Spleen (tissue), 7 donors: ENCODE measurements at regions not wholly inside any gene's neighbourhood (a gene's known extent, or its start where the extent isn't known, plus 50 kb on each side); places are given as distances from the start of the nearest gene placed in this dataset.

ENCODE experiments used
- POLR2A ChIP-seq, 3 donors: fragments of 450-650 bp; IDR thresholded peaks; one replicate each; pipeline ENCODE4 v1.5.1; 2017; ENCODE audit warnings: antibody characterized with exemption in 3 of 3, mild to moderate bottlenecking in 1 of 3
- POLR2AphosphoS5 ChIP-seq, 3 donors: sonication (generic); formaldehyde crosslinking; IDR thresholded peaks; one replicate each; pipeline ENCODE4 v1.5.1; 2017; ENCODE audit warnings: antibody characterized with exemption in 3 of 3
- TF ChIP-seq, protein P1 (sequence below), 11 experiments: fragments of 200-600 bp in 7 of 11; fragments of 450-650 bp in 4 of 11; sonication (generic) in 4 of 11; IDR thresholded peaks in 8 of 11; conservative IDR thresholded peaks in 3 of 11; 1 replicate in 7 of 11; 2 replicates in 4 of 11; pipeline versions ENCODE4 v1.4.0 to v1.8.0; 2016 to 2021; ENCODE audit warnings: antibody characterized with exemption in 11 of 11, inconsistent platforms in 4 of 11, mild to moderate bottlenecking in 1 of 11
- donor health status: DM: no; HTN: no; CAD: no; lungs with moderate emphysema.
- donor health status: DM: no; HTN: no; CAD: no.
- donor health status: DM: no; HTN: no; CAD: no.

DNA sequence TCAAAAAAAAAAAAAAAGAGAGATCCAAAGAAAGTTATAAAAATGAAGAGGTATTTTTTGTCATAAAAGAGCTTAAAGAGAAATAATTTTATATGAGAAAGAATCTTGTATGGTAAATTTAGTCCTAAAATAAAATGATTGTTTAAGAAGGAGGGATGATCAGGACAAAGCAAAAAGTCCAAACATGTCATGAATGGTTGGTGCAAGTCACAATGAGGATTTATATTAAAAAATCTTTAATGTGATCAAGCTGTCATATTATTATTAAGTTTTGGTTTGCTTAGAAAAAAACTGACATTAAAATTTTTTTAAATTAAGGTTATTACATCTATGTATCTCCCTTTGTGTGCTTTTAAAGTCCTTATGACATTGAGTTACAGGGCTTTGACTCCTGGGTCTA, 220.4 kb downstream of the TMEM26 start:
- TF ChIP-seq POLR2A (IDR thresholded peaks at IDR 0.05) (no peak), POLR2AphosphoS5 (IDR thresholded peaks at IDR 0.05) (no peak)
- TF ChIP-seq, protein P1, sequence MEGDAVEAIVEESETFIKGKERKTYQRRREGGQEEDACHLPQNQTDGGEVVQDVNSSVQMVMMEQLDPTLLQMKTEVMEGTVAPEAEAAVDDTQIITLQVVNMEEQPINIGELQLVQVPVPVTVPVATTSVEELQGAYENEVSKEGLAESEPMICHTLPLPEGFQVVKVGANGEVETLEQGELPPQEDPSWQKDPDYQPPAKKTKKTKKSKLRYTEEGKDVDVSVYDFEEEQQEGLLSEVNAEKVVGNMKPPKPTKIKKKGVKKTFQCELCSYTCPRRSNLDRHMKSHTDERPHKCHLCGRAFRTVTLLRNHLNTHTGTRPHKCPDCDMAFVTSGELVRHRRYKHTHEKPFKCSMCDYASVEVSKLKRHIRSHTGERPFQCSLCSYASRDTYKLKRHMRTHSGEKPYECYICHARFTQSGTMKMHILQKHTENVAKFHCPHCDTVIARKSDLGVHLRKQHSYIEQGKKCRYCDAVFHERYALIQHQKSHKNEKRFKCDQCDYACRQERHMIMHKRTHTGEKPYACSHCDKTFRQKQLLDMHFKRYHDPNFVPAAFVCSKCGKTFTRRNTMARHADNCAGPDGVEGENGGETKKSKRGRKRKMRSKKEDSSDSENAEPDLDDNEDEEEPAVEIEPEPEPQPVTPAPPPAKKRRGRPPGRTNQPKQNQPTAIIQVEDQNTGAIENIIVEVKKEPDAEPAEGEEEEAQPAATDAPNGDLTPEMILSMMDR (IDR thresholded peaks at IDR 0.05 in 8 of 11, conservative IDR thresholded peaks at IDR 0.05 in 3 of 11): no peak
